ENCODE measurements at regions not wholly inside any gene's neighbourhood (a gene's known extent, or its start where the extent isn't known, plus 50 kb on each side); places are given as distances from the start of the nearest gene placed in this dataset.
"Not testable (repeated sequence)": the region's sequence is repeated elsewhere in the genome, so short reads cannot be mapped to it uniquely, and the experiment has no call there.

DNA sequence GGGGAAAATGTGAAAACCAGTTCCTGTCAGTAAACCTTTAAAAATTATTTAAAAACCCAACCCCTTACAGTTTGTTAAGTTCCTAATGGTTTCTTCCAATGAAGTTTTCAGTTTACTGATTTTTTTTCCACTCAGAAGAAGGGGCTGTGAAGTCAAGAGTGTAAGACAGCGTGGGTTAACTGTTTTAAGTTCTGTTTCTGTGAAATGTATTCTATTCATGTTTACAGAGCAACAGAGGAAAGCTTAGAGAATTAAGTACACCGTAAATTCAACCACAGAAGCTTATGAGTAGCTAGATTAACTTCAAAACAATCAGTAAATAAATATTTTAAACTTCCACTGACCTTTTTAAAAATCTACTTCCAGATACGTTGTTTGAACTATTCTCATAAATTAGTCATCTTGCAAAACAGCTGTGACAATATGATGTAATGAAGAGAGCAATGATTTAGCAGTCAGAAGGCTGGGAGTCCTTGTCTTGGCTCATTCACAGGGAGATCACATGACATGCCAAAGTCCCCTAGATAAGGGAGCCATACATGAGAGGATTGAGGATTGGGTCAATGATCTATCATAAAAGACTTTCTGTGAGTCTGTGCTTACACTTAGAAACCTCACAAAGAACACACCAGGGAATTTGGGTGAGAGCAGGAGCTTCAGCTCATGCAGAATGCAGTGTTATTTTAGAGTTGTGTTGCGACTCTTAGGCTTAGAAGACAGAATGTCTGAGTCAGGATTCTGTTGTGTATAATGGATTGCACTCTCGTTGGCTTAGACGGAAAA, 97.3 kb upstream of the ADORA2B start:
- not testable (repeated sequence) for H3K4me3 Mint-ChIP-seq; DNase-seq; H3K9me3 Mint-ChIP-seq; H3K27ac Mint-ChIP-seq; H3K4me1 Mint-ChIP-seq; H3K36me3 Mint-ChIP-seq (ENCODE audit: low read depth)
- peaks cover 11% of the 10 kb centered on the region for H3K27me3 Mint-ChIP-seq (ENCODE audit: low read depth, poor library complexity)

GRCh38 chr17:15849054-15849453, 95.9 kb upstream of the ADORA2B start:
- DNase-seq: peak; percentile 25

DNA sequence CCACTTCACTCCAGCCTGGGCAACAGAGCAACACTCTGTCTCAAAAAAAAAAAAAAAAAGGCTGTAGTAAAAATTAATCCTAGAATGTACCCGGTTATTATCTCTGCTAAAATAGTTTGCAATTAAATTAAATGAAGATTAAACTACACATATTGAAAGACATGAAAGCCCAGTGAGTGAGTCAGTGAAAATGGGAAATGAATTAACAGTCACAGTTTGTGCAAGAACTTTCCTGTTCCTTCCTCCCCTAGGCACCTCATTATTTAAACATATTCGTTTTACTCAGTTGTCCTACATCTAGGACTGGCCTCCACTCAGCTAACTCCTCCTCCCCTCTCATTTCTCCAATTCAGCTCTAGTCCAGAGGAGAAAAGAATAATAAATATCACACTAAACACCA, 94.9 kb upstream of the ADORA2B start:
- not testable (repeated sequence) for DNase-seq; H3K4me1 Mint-ChIP-seq; H3K9me3 Mint-ChIP-seq; H3K36me3 Mint-ChIP-seq (ENCODE audit: low read depth); H3K27ac Mint-ChIP-seq; H3K4me3 Mint-ChIP-seq
- peaks cover 11% of the 10 kb centered on the region for H3K27me3 Mint-ChIP-seq (ENCODE audit: low read depth, poor library complexity)

More at GRCh38 chr17:15849054-15849453, 95.9 kb upstream of the ADORA2B start:
- not testable (repeated sequence) for H3K36me3 Mint-ChIP-seq (ENCODE audit: low read depth); H3K4me1 Mint-ChIP-seq; H3K4me3 Mint-ChIP-seq; H3K9me3 Mint-ChIP-seq; H3K27ac Mint-ChIP-seq
- peaks cover 11% of the 10 kb centered on the region for H3K27me3 Mint-ChIP-seq (ENCODE audit: low read depth, poor library complexity)
- TF ChIP-seq, protein P1, sequence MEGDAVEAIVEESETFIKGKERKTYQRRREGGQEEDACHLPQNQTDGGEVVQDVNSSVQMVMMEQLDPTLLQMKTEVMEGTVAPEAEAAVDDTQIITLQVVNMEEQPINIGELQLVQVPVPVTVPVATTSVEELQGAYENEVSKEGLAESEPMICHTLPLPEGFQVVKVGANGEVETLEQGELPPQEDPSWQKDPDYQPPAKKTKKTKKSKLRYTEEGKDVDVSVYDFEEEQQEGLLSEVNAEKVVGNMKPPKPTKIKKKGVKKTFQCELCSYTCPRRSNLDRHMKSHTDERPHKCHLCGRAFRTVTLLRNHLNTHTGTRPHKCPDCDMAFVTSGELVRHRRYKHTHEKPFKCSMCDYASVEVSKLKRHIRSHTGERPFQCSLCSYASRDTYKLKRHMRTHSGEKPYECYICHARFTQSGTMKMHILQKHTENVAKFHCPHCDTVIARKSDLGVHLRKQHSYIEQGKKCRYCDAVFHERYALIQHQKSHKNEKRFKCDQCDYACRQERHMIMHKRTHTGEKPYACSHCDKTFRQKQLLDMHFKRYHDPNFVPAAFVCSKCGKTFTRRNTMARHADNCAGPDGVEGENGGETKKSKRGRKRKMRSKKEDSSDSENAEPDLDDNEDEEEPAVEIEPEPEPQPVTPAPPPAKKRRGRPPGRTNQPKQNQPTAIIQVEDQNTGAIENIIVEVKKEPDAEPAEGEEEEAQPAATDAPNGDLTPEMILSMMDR (IDR thresholded peaks at IDR 0.05): peak; percentile 19

DNA sequence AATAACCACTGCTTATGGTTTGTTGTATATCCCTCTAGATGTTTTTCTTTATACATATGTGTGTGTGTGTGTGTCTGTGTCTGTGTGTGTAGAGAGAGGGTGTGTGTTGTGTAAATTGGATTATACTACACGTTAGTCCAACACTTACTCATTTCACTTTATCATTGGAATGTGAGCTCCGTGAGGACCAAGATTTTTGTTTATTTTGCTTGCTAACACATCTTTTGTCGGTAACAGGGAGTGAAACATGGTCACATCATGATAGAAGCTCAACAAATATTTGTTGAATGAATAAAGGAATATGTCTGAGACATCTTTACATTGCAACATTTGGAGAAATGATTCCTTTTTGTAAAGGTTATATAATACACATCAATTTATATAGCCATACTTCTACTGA, 94.2 kb upstream of the ADORA2B start:
- not testable (repeated sequence) for H3K27ac Mint-ChIP-seq; H3K4me1 Mint-ChIP-seq; H3K4me3 Mint-ChIP-seq; H3K27me3 Mint-ChIP-seq (ENCODE audit: low read depth, poor library complexity); H3K9me3 Mint-ChIP-seq; DNase-seq; H3K36me3 Mint-ChIP-seq (ENCODE audit: low read depth)

DNA sequence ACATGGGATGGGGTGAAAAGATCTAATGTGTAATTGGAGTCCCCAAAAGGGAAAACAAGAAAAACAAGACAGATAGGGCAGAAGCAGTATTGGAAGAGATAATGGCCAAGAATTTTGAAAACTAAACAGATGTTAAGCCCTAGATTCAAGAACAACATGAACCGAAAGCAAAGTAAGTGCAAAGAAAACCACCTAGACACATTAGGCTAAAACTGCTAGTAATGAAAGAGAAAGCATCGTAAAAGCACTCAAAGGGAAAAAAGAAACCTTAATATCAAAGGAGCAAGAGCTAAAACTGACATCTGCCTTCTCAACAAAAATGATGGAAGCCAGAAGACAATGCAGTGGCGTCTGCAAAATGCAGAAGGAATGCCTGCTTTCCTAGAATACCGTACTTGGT, 92.1 kb upstream of the ADORA2B start:
- not testable (repeated sequence) for DNase-seq; H3K27ac Mint-ChIP-seq; H3K27me3 Mint-ChIP-seq (ENCODE audit: low read depth, poor library complexity); H3K36me3 Mint-ChIP-seq (ENCODE audit: low read depth); H3K4me3 Mint-ChIP-seq; H3K9me3 Mint-ChIP-seq; H3K4me1 Mint-ChIP-seq

- H3K4me3 Mint-ChIP-seq; H3K27me3 Mint-ChIP-seq (ENCODE audit: low read depth, poor library complexity): not testable (repeated sequence)
Observed at GRCh38 chr17:15856191-15856590, 88.7 kb upstream of the ADORA2B start.

GRCh38 chr17:15856745-15857144, 88.2 kb upstream of the ADORA2B start:
- H3K27ac Mint-ChIP-seq: not testable (repeated sequence)

More at GRCh38 chr17:15856191-15856590, 88.7 kb upstream of the ADORA2B start:
- not testable (repeated sequence) for H3K27ac Mint-ChIP-seq; H3K4me1 Mint-ChIP-seq; DNase-seq; H3K36me3 Mint-ChIP-seq (ENCODE audit: low read depth)
- peaks cover 12% of the 10 kb centered on the region for H3K9me3 Mint-ChIP-seq

GRCh38 chr17:15858082-15858481, 86.8 kb upstream of the ADORA2B start:
- peaks cover 19% of the 10 kb centered on the region for H3K9me3 Mint-ChIP-seq

More at GRCh38 chr17:15856745-15857144, 88.2 kb upstream of the ADORA2B start:
- H3K36me3 Mint-ChIP-seq (ENCODE audit: low read depth); H3K4me1 Mint-ChIP-seq; H3K4me3 Mint-ChIP-seq; DNase-seq; H3K27me3 Mint-ChIP-seq (ENCODE audit: low read depth, poor library complexity): not testable (repeated sequence)
- peaks cover 16% of the 10 kb centered on the region for H3K9me3 Mint-ChIP-seq

GRCh38 chr17:15860774-15861173, 84.2 kb upstream of the ADORA2B start:
- H3K4me3 Mint-ChIP-seq; DNase-seq; H3K27me3 Mint-ChIP-seq (ENCODE audit: low read depth, poor library complexity); H3K4me1 Mint-ChIP-seq; H3K36me3 Mint-ChIP-seq (ENCODE audit: low read depth); H3K27ac Mint-ChIP-seq: not testable (repeated sequence)
- H3K9me3 Mint-ChIP-seq: peaks cover 19% of the 10 kb centered on the region

More at GRCh38 chr17:15858082-15858481, 86.8 kb upstream of the ADORA2B start:
- H3K4me1 Mint-ChIP-seq; H3K27me3 Mint-ChIP-seq (ENCODE audit: low read depth, poor library complexity); H3K27ac Mint-ChIP-seq; H3K4me3 Mint-ChIP-seq; H3K36me3 Mint-ChIP-seq (ENCODE audit: low read depth); DNase-seq: not testable (repeated sequence)

GRCh38 chr17:15864061-15864460, 80.9 kb upstream of the ADORA2B start:
- H3K9me3 Mint-ChIP-seq: peaks cover 22% of the 10 kb centered on the region
- H3K36me3 Mint-ChIP-seq (ENCODE audit: low read depth); H3K27ac Mint-ChIP-seq; H3K27me3 Mint-ChIP-seq (ENCODE audit: low read depth, poor library complexity); DNase-seq; H3K4me1 Mint-ChIP-seq; H3K4me3 Mint-ChIP-seq: not testable (repeated sequence)

GRCh38 chr17:15864472-15864871, 80.5 kb upstream of the ADORA2B start:
- not testable (repeated sequence) for H3K4me1 Mint-ChIP-seq; H3K4me3 Mint-ChIP-seq; DNase-seq; H3K36me3 Mint-ChIP-seq (ENCODE audit: low read depth); H3K27me3 Mint-ChIP-seq (ENCODE audit: low read depth, poor library complexity); H3K27ac Mint-ChIP-seq
- H3K9me3 Mint-ChIP-seq: peaks cover 22% of the 10 kb centered on the region

GRCh38 chr17:15866015-15866414, 78.9 kb upstream of the ADORA2B start:
- H3K27me3 Mint-ChIP-seq (ENCODE audit: low read depth, poor library complexity); DNase-seq; H3K4me3 Mint-ChIP-seq; H3K4me1 Mint-ChIP-seq; H3K27ac Mint-ChIP-seq; H3K36me3 Mint-ChIP-seq (ENCODE audit: low read depth): not testable (repeated sequence)
- peaks cover 12% of the 10 kb centered on the region for H3K9me3 Mint-ChIP-seq

DNA sequence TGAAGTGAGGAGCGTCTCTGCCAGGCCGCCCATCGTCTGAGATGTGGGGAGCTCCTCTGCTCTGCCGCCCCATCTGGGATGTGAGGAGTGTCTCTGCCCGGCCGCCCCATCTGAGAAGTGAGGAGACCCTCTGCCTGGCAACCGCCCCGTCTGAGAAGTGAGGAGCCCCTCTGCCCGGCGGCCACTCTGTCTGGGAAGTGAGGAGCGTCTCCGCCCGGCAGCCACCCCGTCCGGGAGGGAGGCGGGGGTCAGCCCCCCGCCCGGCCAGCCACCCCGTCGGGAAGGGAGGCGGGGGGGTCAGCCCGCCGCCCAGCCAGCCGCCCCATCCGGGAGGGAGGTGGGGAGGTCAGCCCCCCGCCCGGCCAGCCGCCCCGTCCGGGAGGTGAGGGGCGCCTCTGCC, 77.6 kb upstream of the ADORA2B start:
- not testable (repeated sequence) for H3K9me3 Mint-ChIP-seq; H3K36me3 Mint-ChIP-seq (ENCODE audit: low read depth); H3K27me3 Mint-ChIP-seq (ENCODE audit: low read depth, poor library complexity); H3K4me3 Mint-ChIP-seq; H3K27ac Mint-ChIP-seq; DNase-seq; H3K4me1 Mint-ChIP-seq

DNA sequence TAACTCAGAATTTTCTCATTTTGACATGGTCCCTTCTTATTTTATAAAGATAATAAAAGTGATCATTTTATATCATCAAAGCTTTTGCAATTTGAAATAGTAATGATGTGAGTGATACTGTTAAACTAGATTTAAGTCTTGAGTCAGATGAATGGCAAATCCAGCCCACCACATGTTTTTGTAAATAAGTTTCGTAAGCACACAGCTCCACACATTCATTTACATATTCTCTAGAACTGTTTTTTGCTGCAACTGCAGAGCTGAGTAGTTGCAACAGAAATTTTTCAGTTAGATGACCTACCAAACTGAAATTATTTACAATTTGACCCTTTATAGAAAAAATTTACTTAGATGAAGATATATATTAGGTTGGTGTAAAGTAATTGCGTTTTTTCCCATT, 75.1 kb upstream of the ADORA2B start:
- not testable (repeated sequence) for H3K4me3 Mint-ChIP-seq; H3K36me3 Mint-ChIP-seq (ENCODE audit: low read depth); H3K27ac Mint-ChIP-seq; H3K4me1 Mint-ChIP-seq; DNase-seq; H3K9me3 Mint-ChIP-seq; H3K27me3 Mint-ChIP-seq (ENCODE audit: low read depth, poor library complexity)
